WTC11 (cell line): ENCODE measurements at regions not wholly inside any gene's neighbourhood (a gene's known extent, or its start where the extent isn't known, plus 50 kb on each side); places are given as distances from the start of the nearest gene placed in this dataset.

Experiments
- ATAC-seq: fragments of 200-7000 bp; cut with Tn5 transposase; 2 replicates; pipeline ENCODE4 v1.10.0; 2021; ENCODE audit warnings: mild to moderate bottlenecking, moderate library complexity
- CTCF ChIA-PET: fragments of 300-600 bp; sonication (Branson Sonifier 250); formaldehyde crosslinking; loops from one replicate; lab custom pipeline; 2021; ENCODE audit warnings: antibody characterized with exemption; lab: Charles Lee
- POLR2A ChIA-PET: fragments of 350-600 bp; sonication (Branson Sonifier 250); formaldehyde crosslinking; loops from one replicate; lab custom pipeline; 2021; ENCODE audit warnings: antibody characterized with exemption; lab: Charles Lee
- DNase-seq: peaks from one replicate; pipeline ENCODE4 v3.0.0; 2021; ENCODE audit warnings: low spot score
- H3K27ac Mint-ChIP-seq: 2 replicates; pipeline ENCODE4 v1.8.0; 2021; ENCODE audit warnings: mixed read lengths
- H3K27me3 Mint-ChIP-seq: 2 replicates; pipeline ENCODE4 v1.8.0; 2021; ENCODE audit warnings: low read depth, mild to moderate bottlenecking, moderate library complexity, mixed read lengths
- H3K36me3 Mint-ChIP-seq: 2 replicates; pipeline ENCODE4 v1.8.0; 2021; ENCODE audit warnings: mixed read lengths
- H3K4me1 Mint-ChIP-seq: 2 replicates; pipeline ENCODE4 v1.8.0; 2022; ENCODE audit warnings: mixed read lengths
- H3K4me3 Mint-ChIP-seq: 2 replicates; pipeline ENCODE4 v1.8.0; 2021; ENCODE audit warnings: mild to moderate bottlenecking, moderate library complexity, mixed read lengths
- H3K9me3 Mint-ChIP-seq: 2 replicates; pipeline ENCODE4 v1.8.0; 2021; ENCODE audit warnings: mixed read lengths
- GABPB1 ChIP-seq: sonication (generic); formaldehyde crosslinking; IDR thresholded peaks from 2 replicates; pipeline ENCODE4 v1.8.1; 2023; ENCODE audit warnings: mild to moderate bottlenecking, missing genetic modification reagents
- GRHL2 ChIP-seq: fragments of 250-450 bp; sonication (Bioruptor Pico); IDR thresholded peaks from 2 replicates; pipeline ENCODE4 v1.8.0; 2022; ENCODE audit warnings: mild to moderate bottlenecking, moderate library complexity; ENCODE audit not compliant: insufficient replicate concordance, severe bottlenecking
- GTF2I ChIP-seq: fragments of 250-450 bp; sonication (Bioruptor Pico); conservative IDR thresholded peaks from 2 replicates; pipeline ENCODE4 v1.4.0; 2021; ENCODE audit warnings: mild to moderate bottlenecking
- TEAD1 ChIP-seq: sonication (generic); formaldehyde crosslinking; IDR thresholded peaks from 2 replicates; pipeline ENCODE4 v1.8.0; 2022; ENCODE audit warnings: mild to moderate bottlenecking, missing genetic modification reagents
- TEAD4 ChIP-seq: sonication (generic); formaldehyde crosslinking; IDR thresholded peaks from 2 replicates; pipeline ENCODE4 v1.8.0; 2022; ENCODE audit warnings: mild to moderate bottlenecking, missing genetic modification reagents
- ZNF416 ChIP-seq: fragments of 250-450 bp; sonication (Bioruptor Pico); IDR thresholded peaks from 2 replicates; pipeline ENCODE4 v1.9.0; 2021; ENCODE audit warnings: mild to moderate bottlenecking, inconsistent platforms
- TF ChIP-seq, protein P1 (sequence below): sonication (generic); formaldehyde crosslinking; IDR thresholded peaks from 2 replicates; pipeline ENCODE4 v1.8.1; 2022; ENCODE audit warnings: mild to moderate bottlenecking, missing genetic modification reagents, moderate library complexity, borderline replicate concordance
- TF ChIP-seq, protein P2 (sequence below): sonication (generic); formaldehyde crosslinking; IDR thresholded peaks from 2 replicates; pipeline ENCODE4 v1.8.0; 2023; ENCODE audit warnings: mild to moderate bottlenecking, missing genetic modification reagents
- TF ChIP-seq, protein P3 (sequence below): sonication (generic); formaldehyde crosslinking; IDR thresholded peaks from 2 replicates; pipeline ENCODE4 v1.8.1; 2022; ENCODE audit warnings: low read depth, mild to moderate bottlenecking, moderate library complexity, missing genetic modification reagents, borderline replicate concordance
- TF ChIP-seq, protein P4 (sequence below): sonication (generic); formaldehyde crosslinking; IDR thresholded peaks from 2 replicates; pipeline ENCODE4 v1.8.1; 2022; ENCODE audit warnings: missing genetic modification reagents, borderline replicate concordance
- TF ChIP-seq, protein P5 (sequence below): fragments of 250-450 bp; sonication (Bioruptor Pico); IDR thresholded peaks from 2 replicates; pipeline ENCODE4 v1.9.0; 2021; ENCODE audit warnings: mild to moderate bottlenecking, borderline replicate concordance

DNA sequence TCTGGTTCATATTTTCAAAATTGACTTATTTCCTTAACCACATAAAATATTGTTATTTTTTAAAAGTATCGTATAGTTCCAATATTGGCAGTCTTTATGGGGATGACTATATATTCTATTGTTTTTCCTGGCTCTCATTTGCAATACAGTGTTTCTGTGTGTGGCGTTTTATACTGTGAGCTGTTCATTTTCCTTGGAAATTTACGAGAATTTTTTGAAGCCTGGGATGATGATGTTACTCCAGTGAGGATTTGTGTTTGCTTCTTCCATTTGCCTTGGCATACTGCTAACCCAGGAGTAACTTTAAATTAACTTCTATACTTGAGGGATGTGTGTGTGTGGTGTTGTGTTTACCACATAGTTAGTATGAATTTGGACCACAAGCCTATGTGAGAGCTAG lies 95.2 kb downstream of the NR1D2 start (continued):
- TF ChIP-seq, protein P1, sequence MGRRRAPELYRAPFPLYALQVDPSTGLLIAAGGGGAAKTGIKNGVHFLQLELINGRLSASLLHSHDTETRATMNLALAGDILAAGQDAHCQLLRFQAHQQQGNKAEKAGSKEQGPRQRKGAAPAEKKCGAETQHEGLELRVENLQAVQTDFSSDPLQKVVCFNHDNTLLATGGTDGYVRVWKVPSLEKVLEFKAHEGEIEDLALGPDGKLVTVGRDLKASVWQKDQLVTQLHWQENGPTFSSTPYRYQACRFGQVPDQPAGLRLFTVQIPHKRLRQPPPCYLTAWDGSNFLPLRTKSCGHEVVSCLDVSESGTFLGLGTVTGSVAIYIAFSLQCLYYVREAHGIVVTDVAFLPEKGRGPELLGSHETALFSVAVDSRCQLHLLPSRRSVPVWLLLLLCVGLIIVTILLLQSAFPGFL (CRISPR knock-in tag) = no peak
- TF ChIP-seq GABPB1 (CRISPR knock-in tag) (no peak), GTF2I (no peak), GRHL2 (CRISPR knock-in tag) (no peak), ZNF416 (no peak), TEAD1 (CRISPR knock-in tag) (no peak)
- TF ChIP-seq, protein P2, sequence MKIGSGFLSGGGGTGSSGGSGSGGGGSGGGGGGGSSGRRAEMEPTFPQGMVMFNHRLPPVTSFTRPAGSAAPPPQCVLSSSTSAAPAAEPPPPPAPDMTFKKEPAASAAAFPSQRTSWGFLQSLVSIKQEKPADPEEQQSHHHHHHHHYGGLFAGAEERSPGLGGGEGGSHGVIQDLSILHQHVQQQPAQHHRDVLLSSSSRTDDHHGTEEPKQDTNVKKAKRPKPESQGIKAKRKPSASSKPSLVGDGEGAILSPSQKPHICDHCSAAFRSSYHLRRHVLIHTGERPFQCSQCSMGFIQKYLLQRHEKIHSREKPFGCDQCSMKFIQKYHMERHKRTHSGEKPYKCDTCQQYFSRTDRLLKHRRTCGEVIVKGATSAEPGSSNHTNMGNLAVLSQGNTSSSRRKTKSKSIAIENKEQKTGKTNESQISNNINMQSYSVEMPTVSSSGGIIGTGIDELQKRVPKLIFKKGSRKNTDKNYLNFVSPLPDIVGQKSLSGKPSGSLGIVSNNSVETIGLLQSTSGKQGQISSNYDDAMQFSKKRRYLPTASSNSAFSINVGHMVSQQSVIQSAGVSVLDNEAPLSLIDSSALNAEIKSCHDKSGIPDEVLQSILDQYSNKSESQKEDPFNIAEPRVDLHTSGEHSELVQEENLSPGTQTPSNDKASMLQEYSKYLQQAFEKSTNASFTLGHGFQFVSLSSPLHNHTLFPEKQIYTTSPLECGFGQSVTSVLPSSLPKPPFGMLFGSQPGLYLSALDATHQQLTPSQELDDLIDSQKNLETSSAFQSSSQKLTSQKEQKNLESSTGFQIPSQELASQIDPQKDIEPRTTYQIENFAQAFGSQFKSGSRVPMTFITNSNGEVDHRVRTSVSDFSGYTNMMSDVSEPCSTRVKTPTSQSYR = no peak

DNA sequence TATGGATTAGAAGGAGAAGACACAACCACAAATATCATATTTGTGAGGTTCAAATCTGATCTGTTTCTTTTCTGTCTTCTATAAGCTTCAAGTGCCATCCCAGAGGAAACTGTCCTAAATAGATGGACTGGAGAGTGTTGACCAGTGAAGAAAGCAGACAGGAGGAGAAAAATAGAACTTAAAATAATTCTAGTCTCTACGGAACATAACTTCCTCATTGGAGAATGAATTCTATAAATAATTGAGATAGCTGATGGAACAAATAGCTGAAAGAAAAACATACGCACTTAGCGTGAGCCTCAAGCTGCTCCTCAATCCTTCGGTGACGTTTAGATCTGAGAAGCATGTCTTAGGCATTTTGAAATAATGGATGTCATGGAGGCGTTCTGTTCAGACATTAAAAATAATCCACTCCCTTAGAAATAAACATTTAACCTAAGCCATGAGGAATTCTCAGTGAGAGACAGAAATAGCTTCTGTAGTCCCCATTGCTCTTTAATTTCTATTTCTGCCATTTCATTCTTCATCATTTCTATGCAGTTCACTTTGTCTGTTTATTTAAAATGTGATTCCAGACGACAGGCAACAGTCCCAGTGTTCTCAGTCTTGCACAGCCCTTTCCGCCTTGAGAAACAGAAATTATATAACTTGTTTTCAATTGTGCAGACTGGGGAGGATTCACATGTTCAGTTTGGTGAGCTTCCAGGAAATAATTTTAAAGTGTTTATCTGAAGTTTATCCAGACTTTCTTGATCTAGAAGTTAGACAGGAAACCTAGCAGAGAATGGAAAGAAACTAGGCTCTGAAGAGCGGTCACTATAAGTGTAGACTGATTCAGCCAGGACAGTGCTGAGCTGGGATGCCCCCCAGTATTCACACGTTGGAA lies 97.3 kb downstream of the NR1D2 start:
- TF ChIP-seq, protein P3, sequence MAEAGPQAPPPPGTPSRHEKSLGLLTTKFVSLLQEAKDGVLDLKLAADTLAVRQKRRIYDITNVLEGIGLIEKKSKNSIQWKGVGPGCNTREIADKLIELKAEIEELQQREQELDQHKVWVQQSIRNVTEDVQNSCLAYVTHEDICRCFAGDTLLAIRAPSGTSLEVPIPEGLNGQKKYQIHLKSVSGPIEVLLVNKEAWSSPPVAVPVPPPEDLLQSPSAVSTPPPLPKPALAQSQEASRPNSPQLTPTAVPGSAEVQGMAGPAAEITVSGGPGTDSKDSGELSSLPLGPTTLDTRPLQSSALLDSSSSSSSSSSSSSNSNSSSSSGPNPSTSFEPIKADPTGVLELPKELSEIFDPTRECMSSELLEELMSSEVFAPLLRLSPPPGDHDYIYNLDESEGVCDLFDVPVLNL (CRISPR knock-in tag) = no peak
- TF ChIP-seq, protein P4, sequence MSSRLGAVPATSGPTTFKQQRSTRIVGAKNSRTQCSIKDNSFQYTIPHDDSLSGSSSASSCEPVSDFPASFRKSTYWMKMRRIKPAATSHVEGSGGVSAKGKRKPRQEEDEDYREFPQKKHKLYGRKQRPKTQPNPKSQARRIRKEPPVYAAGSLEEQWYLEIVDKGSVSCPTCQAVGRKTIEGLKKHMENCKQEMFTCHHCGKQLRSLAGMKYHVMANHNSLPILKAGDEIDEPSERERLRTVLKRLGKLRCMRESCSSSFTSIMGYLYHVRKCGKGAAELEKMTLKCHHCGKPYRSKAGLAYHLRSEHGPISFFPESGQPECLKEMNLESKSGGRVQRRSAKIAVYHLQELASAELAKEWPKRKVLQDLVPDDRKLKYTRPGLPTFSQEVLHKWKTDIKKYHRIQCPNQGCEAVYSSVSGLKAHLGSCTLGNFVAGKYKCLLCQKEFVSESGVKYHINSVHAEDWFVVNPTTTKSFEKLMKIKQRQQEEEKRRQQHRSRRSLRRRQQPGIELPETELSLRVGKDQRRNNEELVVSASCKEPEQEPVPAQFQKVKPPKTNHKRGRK (CRISPR knock-in tag) = no peak
- TF ChIP-seq ZNF416 = no peak
- no peak for TF ChIP-seq TEAD4 (CRISPR knock-in tag)
- TF ChIP-seq, protein P5, sequence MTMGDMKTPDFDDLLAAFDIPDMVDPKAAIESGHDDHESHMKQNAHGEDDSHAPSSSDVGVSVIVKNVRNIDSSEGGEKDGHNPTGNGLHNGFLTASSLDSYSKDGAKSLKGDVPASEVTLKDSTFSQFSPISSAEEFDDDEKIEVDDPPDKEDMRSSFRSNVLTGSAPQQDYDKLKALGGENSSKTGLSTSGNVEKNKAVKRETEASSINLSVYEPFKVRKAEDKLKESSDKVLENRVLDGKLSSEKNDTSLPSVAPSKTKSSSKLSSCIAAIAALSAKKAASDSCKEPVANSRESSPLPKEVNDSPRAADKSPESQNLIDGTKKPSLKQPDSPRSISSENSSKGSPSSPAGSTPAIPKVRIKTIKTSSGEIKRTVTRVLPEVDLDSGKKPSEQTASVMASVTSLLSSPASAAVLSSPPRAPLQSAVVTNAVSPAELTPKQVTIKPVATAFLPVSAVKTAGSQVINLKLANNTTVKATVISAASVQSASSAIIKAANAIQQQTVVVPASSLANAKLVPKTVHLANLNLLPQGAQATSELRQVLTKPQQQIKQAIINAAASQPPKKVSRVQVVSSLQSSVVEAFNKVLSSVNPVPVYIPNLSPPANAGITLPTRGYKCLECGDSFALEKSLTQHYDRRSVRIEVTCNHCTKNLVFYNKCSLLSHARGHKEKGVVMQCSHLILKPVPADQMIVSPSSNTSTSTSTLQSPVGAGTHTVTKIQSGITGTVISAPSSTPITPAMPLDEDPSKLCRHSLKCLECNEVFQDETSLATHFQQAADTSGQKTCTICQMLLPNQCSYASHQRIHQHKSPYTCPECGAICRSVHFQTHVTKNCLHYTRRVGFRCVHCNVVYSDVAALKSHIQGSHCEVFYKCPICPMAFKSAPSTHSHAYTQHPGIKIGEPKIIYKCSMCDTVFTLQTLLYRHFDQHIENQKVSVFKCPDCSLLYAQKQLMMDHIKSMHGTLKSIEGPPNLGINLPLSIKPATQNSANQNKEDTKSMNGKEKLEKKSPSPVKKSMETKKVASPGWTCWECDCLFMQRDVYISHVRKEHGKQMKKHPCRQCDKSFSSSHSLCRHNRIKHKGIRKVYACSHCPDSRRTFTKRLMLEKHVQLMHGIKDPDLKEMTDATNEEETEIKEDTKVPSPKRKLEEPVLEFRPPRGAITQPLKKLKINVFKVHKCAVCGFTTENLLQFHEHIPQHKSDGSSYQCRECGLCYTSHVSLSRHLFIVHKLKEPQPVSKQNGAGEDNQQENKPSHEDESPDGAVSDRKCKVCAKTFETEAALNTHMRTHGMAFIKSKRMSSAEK (CRISPR knock-in tag) = no peak
- no peak overlapping the region for H3K4me3 Mint-ChIP-seq
- DNase-seq (no peak), ATAC-seq (no peak)
- ChIA-PET CTCF (no interaction called here), POLR2A (no interaction called here)
- H3K36me3 Mint-ChIP-seq = no peaks in the 10 kb centered on the region
- H3K9me3 Mint-ChIP-seq = no peaks in the 10 kb centered on the region
- no peak overlapping the region for H3K27ac Mint-ChIP-seq
- H3K4me1 Mint-ChIP-seq = peaks cover 6% of the 10 kb centered on the region; the same call in 1 of the 2 replicates
- no peaks in the 10 kb centered on the region for H3K27me3 Mint-ChIP-seq
